ENCODE measurements at regions not wholly inside any gene's neighbourhood (a gene's known extent, or its start where the extent isn't known, plus 50 kb on each side); places are given as distances from the start of the nearest gene placed in this dataset.
"Not testable (repeated sequence)": the region's sequence is repeated elsewhere in the genome, so short reads cannot be mapped to it uniquely, and the experiment has no call there.

DNA sequence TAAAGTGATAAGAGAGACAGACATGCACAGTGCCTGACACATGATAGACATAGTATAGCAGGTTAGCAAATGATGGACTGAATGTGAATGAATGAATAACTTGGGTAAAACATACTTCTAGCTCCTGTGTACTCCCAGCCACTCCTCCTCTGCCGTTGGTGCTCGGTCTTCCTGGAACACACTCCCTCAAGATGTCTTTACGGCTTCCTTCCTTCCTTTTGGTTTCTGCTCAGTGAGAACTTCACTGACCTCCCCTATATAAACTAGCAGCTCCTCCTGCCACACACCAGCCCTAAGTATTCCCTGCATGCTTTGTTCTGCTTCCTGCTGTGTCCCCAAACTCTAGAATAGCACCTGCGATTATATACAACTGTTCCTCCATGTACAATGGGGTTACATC lies 50.2 kb downstream of the RAD54L2 start:
- H3K4me3 Mint-ChIP-seq, result no peak overlapping the region
- no peaks in the 10 kb centered on the region for H3K9me3 Mint-ChIP-seq (ENCODE audit: low read depth)
- H3K36me3 Mint-ChIP-seq, result peaks cover 8% of the 10 kb centered on the region
- no peak overlapping the region for H3K27ac Mint-ChIP-seq
- H3K27me3 Mint-ChIP-seq, result no peaks in the 10 kb centered on the region
- H3K4me1 Mint-ChIP-seq (ENCODE audit: low read depth), result peaks cover 11% of the 10 kb centered on the region

- no peak overlapping the region for H3K4me3 Mint-ChIP-seq
- H3K27ac Mint-ChIP-seq, result no peak overlapping the region
- no peaks in the 10 kb centered on the region for H3K9me3 Mint-ChIP-seq (ENCODE audit: low read depth)
- no peaks in the 10 kb centered on the region for H3K27me3 Mint-ChIP-seq
- H3K4me1 Mint-ChIP-seq (ENCODE audit: low read depth), result peaks cover 15% of the 10 kb centered on the region
- peaks cover 20% of the 10 kb centered on the region for H3K36me3 Mint-ChIP-seq
Measured at GRCh38 chr3:51591231-51591630, 52.7 kb downstream of the RAD54L2 start.

DNA sequence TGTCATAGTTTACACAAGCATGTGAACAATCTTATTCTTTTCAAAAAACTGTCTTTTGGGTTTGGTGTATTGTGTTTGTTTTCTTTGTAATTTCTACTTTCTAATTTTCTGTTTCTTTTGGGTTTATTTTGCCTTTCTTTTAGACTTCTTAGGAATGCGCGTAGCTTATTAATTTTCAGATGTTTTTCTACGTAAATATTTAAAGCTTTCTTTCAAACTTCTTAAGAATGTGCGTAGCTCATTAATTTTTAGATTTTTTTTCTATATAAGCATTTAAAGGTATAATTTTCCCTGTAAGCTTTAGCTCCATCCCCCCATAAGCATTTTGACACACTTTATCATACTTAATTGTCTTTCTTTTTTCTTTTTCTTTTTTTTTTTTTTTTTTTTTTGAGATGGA lies 55.2 kb downstream of the RAD54L2 start:
- Mint-ChIP-seq H3K36me3 (peaks cover 20% of the 10 kb centered on the region), H3K4me3 (no peak overlapping the region), H3K27me3 (no peaks in the 10 kb centered on the region), H3K27ac (no peak overlapping the region), H3K9me3 (ENCODE audit: low read depth) (no peaks in the 10 kb centered on the region), H3K4me1 (ENCODE audit: low read depth) (peaks cover 7% of the 10 kb centered on the region)

GRCh38 chr3:51599638-51600037 lies 61.1 kb downstream of the RAD54L2 start:
- H3K9me3 Mint-ChIP-seq (ENCODE audit: low read depth); H3K27me3 Mint-ChIP-seq; H3K4me3 Mint-ChIP-seq; H3K27ac Mint-ChIP-seq: not testable (repeated sequence)
- Mint-ChIP-seq H3K36me3 (peaks cover 14% of the 10 kb centered on the region), H3K4me1 (ENCODE audit: low read depth) (peaks cover 19% of the 10 kb centered on the region)

DNA sequence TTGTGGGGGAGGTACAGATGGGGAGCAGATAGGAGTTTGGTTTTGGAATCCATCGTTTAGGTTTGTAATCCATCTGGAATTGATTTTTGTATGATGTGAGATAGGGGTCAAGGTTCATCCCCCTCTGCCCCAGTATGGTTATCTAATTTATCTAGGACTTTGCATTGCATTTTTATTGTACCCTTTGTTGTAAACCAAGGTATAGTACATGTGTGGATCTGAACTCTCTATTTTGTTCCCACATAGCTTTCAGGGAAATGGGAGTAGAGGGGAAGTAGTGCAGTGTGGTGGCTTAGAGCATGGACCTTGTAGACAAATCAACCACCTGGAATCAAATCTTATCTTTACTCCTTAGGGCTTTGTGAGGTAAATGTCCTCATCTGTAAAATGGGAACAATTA lies 65.7 kb downstream of the RAD54L2 start:
- H3K27me3 Mint-ChIP-seq, result no peaks in the 10 kb centered on the region
- no peaks in the 10 kb centered on the region for H3K9me3 Mint-ChIP-seq (ENCODE audit: low read depth)
- H3K36me3 Mint-ChIP-seq, result peaks cover 12% of the 10 kb centered on the region
- H3K4me3 Mint-ChIP-seq, result no peak overlapping the region
- H3K4me1 Mint-ChIP-seq (ENCODE audit: low read depth), result peaks cover 24% of the 10 kb centered on the region
- H3K27ac Mint-ChIP-seq, result no peak overlapping the region

DNA sequence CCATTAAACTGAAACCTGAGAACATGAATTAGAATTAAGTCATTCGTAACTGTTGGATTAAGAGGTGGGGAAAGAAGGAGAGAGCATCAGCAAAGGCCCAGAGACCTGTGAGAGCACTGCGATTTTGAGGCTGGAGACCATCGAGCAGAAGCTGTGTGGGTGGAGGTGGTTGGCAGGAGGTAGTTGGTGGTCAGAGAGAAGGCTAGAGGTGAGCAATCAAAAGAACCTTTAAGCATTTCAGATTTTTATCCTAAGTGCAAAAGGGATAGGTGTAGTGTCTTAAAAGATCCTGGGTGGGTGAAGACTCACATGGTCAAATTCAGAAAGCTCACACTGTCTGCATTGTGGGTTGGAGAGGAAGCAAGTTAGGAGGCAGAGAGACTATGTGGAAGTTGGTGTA lies 65.1 kb upstream of the TEX264 start:
- Mint-ChIP-seq H3K36me3 (peaks cover 14% of the 10 kb centered on the region), H3K27me3 (no peaks in the 10 kb centered on the region), H3K27ac (peak overlapping the region; percentile 19), H3K9me3 (ENCODE audit: low read depth) (no peaks in the 10 kb centered on the region), H3K4me1 (ENCODE audit: low read depth) (peaks cover 27% of the 10 kb centered on the region), H3K4me3 (peak overlapping the region; percentile 11)

DNA sequence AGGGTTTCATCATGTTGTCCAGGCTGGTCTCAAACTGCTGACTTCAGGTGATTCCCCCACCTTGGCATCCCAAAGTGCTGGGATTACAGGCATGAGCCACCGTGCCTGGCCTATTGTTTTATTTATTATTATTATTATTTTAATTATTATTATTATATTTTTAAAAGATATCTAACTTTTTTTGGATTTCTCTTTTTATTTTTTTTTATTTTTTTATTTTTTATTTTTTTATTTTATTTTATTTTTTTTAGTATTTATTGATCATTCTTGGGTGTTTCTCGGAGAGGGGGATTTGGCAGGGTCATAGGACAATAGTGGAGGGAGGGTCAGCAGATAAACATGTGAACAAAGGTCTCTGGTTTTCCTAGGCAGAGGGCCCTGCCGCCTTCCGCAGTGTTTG lies 64.2 kb upstream of the TEX264 start:
- not testable (repeated sequence) for H3K9me3 Mint-ChIP-seq (ENCODE audit: low read depth); H3K27ac Mint-ChIP-seq; H3K4me3 Mint-ChIP-seq; H3K27me3 Mint-ChIP-seq
- peaks cover 14% of the 10 kb centered on the region for H3K36me3 Mint-ChIP-seq
- H3K4me1 Mint-ChIP-seq (ENCODE audit: low read depth), result peaks cover 29% of the 10 kb centered on the region

DNA sequence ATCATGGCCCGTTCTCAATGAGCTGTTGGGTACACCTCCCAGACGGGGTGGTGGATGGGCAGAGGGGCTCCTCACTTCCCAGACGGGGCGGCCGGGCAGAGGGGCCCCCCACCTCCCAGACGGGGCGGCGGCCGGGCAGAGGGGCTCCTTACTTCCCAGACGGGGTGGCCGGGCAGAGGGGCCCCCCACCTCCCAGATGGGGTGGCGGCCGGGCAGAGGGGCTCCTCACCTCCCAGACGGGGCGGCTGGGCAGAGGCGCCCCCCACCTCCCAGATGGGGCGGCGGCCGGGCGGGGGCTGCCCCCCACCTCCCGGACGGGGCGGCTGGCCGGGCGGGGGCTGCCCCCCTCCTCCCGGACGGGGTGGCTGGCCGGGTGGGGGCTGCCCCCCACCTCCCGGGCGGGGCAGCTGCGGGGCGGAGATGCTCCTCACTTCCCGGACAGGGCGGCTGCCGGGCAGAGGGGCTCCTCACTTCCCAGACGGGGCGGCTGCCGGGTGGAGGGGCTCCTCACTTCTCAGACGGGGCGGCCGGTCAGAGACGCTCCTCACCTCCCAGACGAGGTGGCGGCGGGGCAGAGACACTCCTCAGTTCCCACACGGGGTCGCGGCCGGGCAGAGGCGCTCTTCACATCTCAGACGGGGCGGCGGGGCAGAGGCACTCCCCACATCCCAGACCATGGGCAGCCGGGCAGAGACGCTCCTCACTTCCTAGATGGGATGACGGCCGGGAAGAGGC lies 63.3 kb upstream of the TEX264 start:
- H3K4me1 Mint-ChIP-seq (ENCODE audit: low read depth), result peaks cover 27% of the 10 kb centered on the region
- H3K27me3 Mint-ChIP-seq; H3K27ac Mint-ChIP-seq; H3K36me3 Mint-ChIP-seq; H3K4me3 Mint-ChIP-seq; H3K9me3 Mint-ChIP-seq (ENCODE audit: low read depth): not testable (repeated sequence)

DNA sequence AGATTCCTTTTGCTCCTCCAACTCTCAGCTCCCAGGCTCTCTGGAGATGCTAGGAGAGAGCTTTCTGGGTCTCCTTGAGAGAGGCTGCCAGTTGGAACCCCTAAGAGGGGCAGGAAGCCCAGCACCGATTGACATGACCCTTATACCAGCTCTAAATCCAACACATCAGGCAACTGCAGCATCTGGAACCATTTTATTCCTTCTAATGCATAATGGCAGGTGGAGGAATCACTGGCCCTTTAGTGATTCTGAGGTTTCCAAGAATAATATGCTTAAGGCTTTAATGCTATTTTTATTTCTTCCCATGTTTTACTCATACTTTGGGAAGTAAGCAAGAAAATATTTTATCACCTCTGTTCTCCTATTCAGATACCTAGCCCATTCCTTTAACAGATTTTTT lies 60.3 kb upstream of the TEX264 start:
- peaks cover 21% of the 10 kb centered on the region for H3K4me1 Mint-ChIP-seq (ENCODE audit: low read depth)
- H3K9me3 Mint-ChIP-seq (ENCODE audit: low read depth), result no peaks in the 10 kb centered on the region
- no peak overlapping the region for H3K27ac Mint-ChIP-seq
- peaks cover 10% of the 10 kb centered on the region for H3K36me3 Mint-ChIP-seq
- H3K27me3 Mint-ChIP-seq, result no peaks in the 10 kb centered on the region
- H3K4me3 Mint-ChIP-seq, result no peak overlapping the region

DNA sequence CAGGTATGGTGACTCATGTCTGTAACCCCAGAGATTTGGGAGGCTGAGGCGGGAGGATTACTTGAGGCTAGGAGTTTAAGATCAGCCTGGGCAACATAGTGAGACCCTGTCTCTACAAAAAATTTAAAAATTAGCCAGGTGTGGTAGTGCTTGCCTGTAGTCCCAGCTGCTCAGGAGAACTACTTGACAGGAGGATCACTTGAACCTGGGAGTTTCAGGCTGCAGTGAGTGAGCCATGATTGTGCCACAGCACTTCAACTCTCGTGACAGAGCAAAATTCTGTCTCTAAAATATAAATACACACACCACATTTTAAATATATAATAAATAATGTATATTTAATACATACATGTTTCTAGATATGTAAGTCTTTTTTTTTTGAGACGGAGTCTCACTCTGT lies 53.5 kb upstream of the TEX264 start:
- Mint-ChIP-seq H3K9me3 (ENCODE audit: low read depth) (no peaks in the 10 kb centered on the region), H3K27ac (no peak overlapping the region), H3K27me3 (no peaks in the 10 kb centered on the region), H3K4me1 (ENCODE audit: low read depth) (peaks cover 29% of the 10 kb centered on the region), H3K4me3 (no peak overlapping the region), H3K36me3 (peaks cover 2% of the 10 kb centered on the region)

DNA sequence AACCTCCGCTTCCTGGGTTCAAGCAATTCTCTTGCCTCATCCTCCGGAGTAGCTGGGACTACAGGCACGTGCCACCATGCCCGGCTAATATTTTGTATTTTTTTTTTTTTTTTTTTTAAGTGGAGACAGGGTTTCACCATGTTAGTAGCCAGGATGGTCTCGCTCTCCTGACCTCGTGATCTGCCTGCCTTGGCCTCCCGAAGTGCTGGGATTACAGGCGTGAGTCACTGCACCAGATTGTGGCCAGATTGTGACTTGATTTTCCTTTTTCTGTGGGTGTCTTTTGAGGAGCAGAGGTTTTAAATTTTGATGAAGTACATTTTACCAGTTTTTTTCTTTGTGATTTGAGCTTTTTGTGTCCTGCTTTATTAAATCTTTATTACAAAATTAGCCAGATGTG lies 53.0 kb upstream of the TEX264 start:
- not testable (repeated sequence) for H3K4me3 Mint-ChIP-seq; H3K27ac Mint-ChIP-seq; H3K9me3 Mint-ChIP-seq (ENCODE audit: low read depth); H3K27me3 Mint-ChIP-seq; H3K36me3 Mint-ChIP-seq
- peaks cover 29% of the 10 kb centered on the region for H3K4me1 Mint-ChIP-seq (ENCODE audit: low read depth)

DNA sequence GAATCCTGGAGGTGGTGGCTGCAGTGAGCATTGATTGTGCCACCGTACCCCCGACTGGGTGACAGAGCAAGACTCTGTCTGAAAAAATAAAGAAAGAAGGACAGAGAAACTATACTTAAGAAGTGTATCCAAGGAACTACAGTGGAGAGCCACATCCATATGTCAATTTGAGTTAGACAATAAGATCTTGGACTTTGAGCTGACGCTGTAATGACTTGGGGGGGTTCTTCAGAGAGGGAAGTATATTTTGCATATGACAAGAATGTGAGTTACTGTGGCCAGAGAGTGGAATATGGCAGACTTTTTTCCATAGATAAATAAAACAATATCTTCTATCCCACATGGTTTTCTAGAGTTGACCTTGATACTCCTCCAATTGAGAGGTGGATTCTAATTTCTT lies 52.6 kb upstream of the TEX264 start:
- no peaks in the 10 kb centered on the region for H3K27me3 Mint-ChIP-seq
- H3K4me1 Mint-ChIP-seq (ENCODE audit: low read depth), result peaks cover 29% of the 10 kb centered on the region
- peaks cover 2% of the 10 kb centered on the region for H3K36me3 Mint-ChIP-seq
- H3K27ac Mint-ChIP-seq, result no peak overlapping the region
- H3K9me3 Mint-ChIP-seq (ENCODE audit: low read depth), result no peaks in the 10 kb centered on the region
- H3K4me3 Mint-ChIP-seq, result no peak overlapping the region

DNA sequence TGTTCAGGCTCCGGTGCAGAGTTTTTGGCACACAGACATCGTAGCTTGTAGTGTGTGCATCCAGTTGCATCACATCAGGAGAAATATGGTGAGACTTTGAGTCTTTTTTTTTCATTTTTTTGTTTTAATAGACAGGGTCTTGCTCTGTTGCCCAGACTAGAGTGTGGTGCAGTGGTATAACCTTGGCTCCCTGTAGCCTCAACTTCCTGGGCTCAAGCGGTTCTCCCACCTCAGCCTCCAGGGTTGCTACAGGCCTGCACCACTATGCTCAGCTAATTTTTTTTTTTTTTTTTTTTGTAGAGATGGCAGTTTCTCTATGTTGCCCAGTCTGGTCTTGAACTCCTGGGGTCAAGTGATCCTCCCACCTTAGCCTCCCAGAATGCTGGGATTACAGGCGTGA lies 51.1 kb upstream of the TEX264 start:
- H3K27me3 Mint-ChIP-seq, result no peaks in the 10 kb centered on the region
- H3K36me3 Mint-ChIP-seq, result no peaks in the 10 kb centered on the region
- no peaks in the 10 kb centered on the region for H3K9me3 Mint-ChIP-seq (ENCODE audit: low read depth)
- H3K27ac Mint-ChIP-seq, result no peak overlapping the region
- no peak overlapping the region for H3K4me3 Mint-ChIP-seq
- H3K4me1 Mint-ChIP-seq (ENCODE audit: low read depth), result peaks cover 27% of the 10 kb centered on the region

DNA sequence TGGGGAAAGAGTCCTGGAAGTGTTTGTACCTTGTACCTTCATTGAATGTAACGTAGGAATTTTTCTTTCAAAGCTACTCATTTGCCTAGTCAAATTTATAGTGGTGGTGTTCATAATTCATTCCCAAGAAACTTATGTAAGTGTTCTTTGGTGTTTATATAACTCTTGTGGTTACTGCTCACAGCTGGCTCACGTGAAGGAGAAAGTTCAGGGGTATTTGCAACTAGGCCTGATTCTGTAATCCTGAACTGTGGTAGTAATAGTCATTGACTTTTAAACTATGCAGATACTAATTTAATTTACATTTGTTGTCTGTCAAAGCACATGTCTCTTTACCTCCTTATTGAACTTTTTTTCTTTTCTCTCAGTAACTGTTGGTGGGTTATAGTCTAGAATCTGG lies 50.5 kb upstream of the TEX264 start:
- Mint-ChIP-seq H3K27ac (peak overlapping the region; percentile 19), H3K4me3 (no peak overlapping the region), H3K36me3 (no peaks in the 10 kb centered on the region), H3K27me3 (no peaks in the 10 kb centered on the region), H3K9me3 (ENCODE audit: low read depth) (no peaks in the 10 kb centered on the region), H3K4me1 (ENCODE audit: low read depth) (peaks cover 23% of the 10 kb centered on the region)

GRCh38 chr3:51621091-51621892 lies 49.8 kb upstream of the TEX264 start:
- H3K4me1 Mint-ChIP-seq (ENCODE audit: low read depth), result peaks cover 23% of the 10 kb centered on the region
- no peaks in the 10 kb centered on the region for H3K9me3 Mint-ChIP-seq (ENCODE audit: low read depth)
- H3K27me3 Mint-ChIP-seq, result no peaks in the 10 kb centered on the region
- H3K36me3 Mint-ChIP-seq, result no peaks in the 10 kb centered on the region
- peak overlapping the region; percentile 41 for H3K27ac Mint-ChIP-seq
- H3K4me3 Mint-ChIP-seq, result no peak overlapping the region

Data from activated naive CD8-positive, alpha-beta T cell (primary cell).